ENCODE measurements at regions not wholly inside any gene's neighbourhood (a gene's known extent, or its start where the extent isn't known, plus 50 kb on each side); places are given as distances from the start of the nearest gene placed in this dataset.

DNA sequence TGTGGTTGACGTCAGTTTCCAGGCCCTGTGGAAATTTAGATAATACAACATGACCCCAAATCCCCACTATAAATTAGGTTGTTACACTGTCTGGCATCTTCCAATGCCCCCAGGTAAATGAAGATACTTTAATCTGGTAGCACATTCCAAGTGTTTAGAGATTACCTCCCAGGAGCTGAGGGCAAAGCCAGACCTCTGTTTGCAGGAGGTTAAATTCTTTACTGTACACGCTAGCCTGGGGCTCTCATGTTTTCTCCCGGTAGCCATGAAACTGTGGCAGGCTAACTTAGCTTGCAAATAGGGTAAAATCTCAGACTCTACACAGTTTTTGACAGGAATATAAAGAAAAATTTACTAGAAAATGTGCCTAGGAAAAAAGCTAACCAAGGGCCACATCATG is 450.0 kb downstream of the PDGFC start:
- TF ChIP-seq, protein P1, sequence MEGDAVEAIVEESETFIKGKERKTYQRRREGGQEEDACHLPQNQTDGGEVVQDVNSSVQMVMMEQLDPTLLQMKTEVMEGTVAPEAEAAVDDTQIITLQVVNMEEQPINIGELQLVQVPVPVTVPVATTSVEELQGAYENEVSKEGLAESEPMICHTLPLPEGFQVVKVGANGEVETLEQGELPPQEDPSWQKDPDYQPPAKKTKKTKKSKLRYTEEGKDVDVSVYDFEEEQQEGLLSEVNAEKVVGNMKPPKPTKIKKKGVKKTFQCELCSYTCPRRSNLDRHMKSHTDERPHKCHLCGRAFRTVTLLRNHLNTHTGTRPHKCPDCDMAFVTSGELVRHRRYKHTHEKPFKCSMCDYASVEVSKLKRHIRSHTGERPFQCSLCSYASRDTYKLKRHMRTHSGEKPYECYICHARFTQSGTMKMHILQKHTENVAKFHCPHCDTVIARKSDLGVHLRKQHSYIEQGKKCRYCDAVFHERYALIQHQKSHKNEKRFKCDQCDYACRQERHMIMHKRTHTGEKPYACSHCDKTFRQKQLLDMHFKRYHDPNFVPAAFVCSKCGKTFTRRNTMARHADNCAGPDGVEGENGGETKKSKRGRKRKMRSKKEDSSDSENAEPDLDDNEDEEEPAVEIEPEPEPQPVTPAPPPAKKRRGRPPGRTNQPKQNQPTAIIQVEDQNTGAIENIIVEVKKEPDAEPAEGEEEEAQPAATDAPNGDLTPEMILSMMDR (IDR thresholded peaks at IDR 0.05): no peak
- no peak for TF ChIP-seq POLR2A (IDR thresholded peaks at IDR 0.05)
